DMS 273 (cell line): ENCODE measurements at regions not wholly inside any gene's neighbourhood (a gene's known extent, or its start where the extent isn't known, plus 50 kb on each side); places are given as distances from the start of the nearest gene placed in this dataset.

Experiments used
- DNase-seq: peaks from one replicate; lab custom pipeline; 2025; ENCODE audit not compliant: unreplicated experiment; lab: John Stamatoyannopoulos, UW

GRCh38 chr3:144067059-144067458 lies 95.4 kb downstream of the DIPK2A start:
- no peak for DNase-seq

GRCh38 chr3:144073698-144074097 lies 102.1 kb downstream of the DIPK2A start:
- DNase-seq = no peak

GRCh38 chr3:144079634-144080033 lies 108.0 kb downstream of the DIPK2A start:
- DNase-seq = no peak

GRCh38 chr3:144084929-144085328 lies 113.3 kb downstream of the DIPK2A start:
- no peak for DNase-seq

GRCh38 chr3:144085964-144086363 lies 114.3 kb downstream of the DIPK2A start:
- peak; percentile 95 for DNase-seq

- no peak for DNase-seq
Observed at GRCh38 chr3:144096016-144096415, 124.4 kb downstream of the DIPK2A start.

GRCh38 chr3:144097163-144097562 lies 125.5 kb downstream of the DIPK2A start:
- DNase-seq = no peak

GRCh38 chr3:144098691-144099090 lies 127.1 kb downstream of the DIPK2A start:
- DNase-seq = no peak

GRCh38 chr3:144102421-144102820 lies 130.8 kb downstream of the DIPK2A start:
- no peak for DNase-seq

GRCh38 chr3:144104186-144104585 lies 132.6 kb downstream of the DIPK2A start:
- DNase-seq = peak; percentile 54

- no peak for DNase-seq
Observed at GRCh38 chr3:144104679-144105078, 133.1 kb downstream of the DIPK2A start.

- DNase-seq = no peak
Observed at GRCh38 chr3:144105542-144105941, 133.9 kb downstream of the DIPK2A start.

GRCh38 chr3:144106970-144107369 lies 135.3 kb downstream of the DIPK2A start:
- DNase-seq = no peak

GRCh38 chr3:144107923-144108322 lies 136.3 kb downstream of the DIPK2A start:
- DNase-seq = peak; percentile 64

- no peak for DNase-seq
Observed at GRCh38 chr3:144109944-144110343, 138.3 kb downstream of the DIPK2A start.

GRCh38 chr3:144112036-144112435 lies 140.4 kb downstream of the DIPK2A start:
- peak; percentile 56 for DNase-seq

- peak; percentile 45 for DNase-seq
Observed at GRCh38 chr3:144112437-144112836, 140.8 kb downstream of the DIPK2A start.

GRCh38 chr3:144114767-144115166 lies 143.1 kb downstream of the DIPK2A start:
- peak; percentile 38 for DNase-seq

GRCh38 chr3:144119633-144120032 lies 148.0 kb downstream of the DIPK2A start:
- DNase-seq = peak; percentile 12

- DNase-seq = no peak
Observed at GRCh38 chr3:144121661-144122060, 150.0 kb downstream of the DIPK2A start.

- no peak for DNase-seq
Observed at GRCh38 chr3:144127014-144127413, 155.4 kb downstream of the DIPK2A start.

- peak; percentile 85 for DNase-seq
Observed at GRCh38 chr3:144127700-144128099, 156.1 kb downstream of the DIPK2A start.

- DNase-seq = peak; percentile 85
Observed at GRCh38 chr3:144128108-144128892, 156.7 kb downstream of the DIPK2A start.
